H9 (cell line): ENCODE measurements at regions not wholly inside any gene's neighbourhood (a gene's known extent, or its start where the extent isn't known, plus 50 kb on each side); places are given as distances from the start of the nearest gene placed in this dataset.

Experiments used
- DNase-seq: peaks from one replicate; pipeline ENCODE4 v3.0.0-alpha.2; 2017
- H2AFZ ChIP-seq: one replicate; pipeline ENCODE4 v1.6.1; 2013; ENCODE audit warnings: mild to moderate bottlenecking, low read length, control low read depth, moderate library complexity
- H2AK5ac ChIP-seq: 2 replicates; pipeline ENCODE4 v1.6.1; 2013; ENCODE audit warnings: low read length, control low read depth, mixed read lengths; ENCODE audit not compliant: insufficient read length
- H2BK120ac ChIP-seq: one replicate; pipeline ENCODE4 v1.6.1; 2013; ENCODE audit warnings: low read depth, mild to moderate bottlenecking, low read length, control low read depth, inconsistent platforms; ENCODE audit not compliant: poor library complexity, severe bottlenecking
- H2BK12ac ChIP-seq: 2 replicates; pipeline ENCODE4 v1.6.1; 2013; ENCODE audit warnings: low read length, control low read depth, mixed read lengths, low read depth; ENCODE audit not compliant: insufficient read length
- H2BK15ac ChIP-seq: 2 replicates; pipeline ENCODE4 v1.6.1; 2013; ENCODE audit warnings: low read depth, low read length, control low read depth
- H2BK20ac ChIP-seq: one replicate; pipeline ENCODE4 v1.6.1; 2013; ENCODE audit warnings: low read depth, mild to moderate bottlenecking, low read length, control low read depth, inconsistent platforms; ENCODE audit not compliant: poor library complexity, severe bottlenecking
- H2BK5ac ChIP-seq: 2 replicates; pipeline ENCODE4 v1.6.1; 2013; ENCODE audit warnings: low read length, control low read depth, mixed read lengths; ENCODE audit not compliant: insufficient read length
- H3K14ac ChIP-seq: 2 replicates; pipeline ENCODE4 v1.6.1; 2013; ENCODE audit warnings: low read length, control low read depth; ENCODE audit not compliant: insufficient read depth
- H3K18ac ChIP-seq: 2 replicates; pipeline ENCODE4 v1.6.1; 2013; ENCODE audit warnings: low read depth, mild to moderate bottlenecking, mixed read lengths, low read length, control low read depth; ENCODE audit not compliant: insufficient read length
- H3K23ac ChIP-seq: 2 replicates; pipeline ENCODE4 v1.6.1; 2013; ENCODE audit warnings: low read length, control low read depth, mixed read lengths, low read depth; ENCODE audit not compliant: insufficient read length
- H3K23me2 ChIP-seq: 2 replicates; pipeline ENCODE4 v1.6.1; 2013; ENCODE audit warnings: low read depth, mild to moderate bottlenecking, mixed read lengths, low read length, control low read depth; ENCODE audit not compliant: insufficient read length, poor library complexity, severe bottlenecking
- H3K27ac ChIP-seq: 2 replicates; pipeline ENCODE4 v1.5.1; 2013; ENCODE audit warnings: low read length, control low read depth, mixed read lengths, low read depth; ENCODE audit not compliant: insufficient read length
- H3K27me3 ChIP-seq: 2 replicates; pipeline ENCODE4 v1.6.1; 2013; ENCODE audit warnings: low read length, control low read depth, inconsistent platforms; ENCODE audit not compliant: insufficient read depth
- H3K4ac ChIP-seq: 2 replicates; pipeline ENCODE4 v1.6.1; 2013; ENCODE audit warnings: low read depth, mild to moderate bottlenecking, control low read depth, inconsistent platforms, low read length, moderate library complexity
- H3K4me1 ChIP-seq: 2 replicates; pipeline ENCODE4 v1.6.1; 2013; ENCODE audit warnings: low read length, control low read depth, inconsistent platforms; ENCODE audit not compliant: insufficient read depth
- H3K4me2 ChIP-seq: 2 replicates; pipeline ENCODE4 v1.6.1; 2013; ENCODE audit warnings: low read length, control low read depth, mixed read lengths; ENCODE audit not compliant: insufficient read length, insufficient read depth
- H3K56ac ChIP-seq: 2 replicates; pipeline ENCODE4 v1.6.1; 2013; ENCODE audit warnings: low read depth, mild to moderate bottlenecking, mixed read lengths, low read length, control low read depth; ENCODE audit not compliant: insufficient read length
- H3K79me1 ChIP-seq: 2 replicates; pipeline ENCODE4 v1.6.1; 2013; ENCODE audit warnings: low read depth, mild to moderate bottlenecking, moderate library complexity, low read length, control low read depth, inconsistent platforms; ENCODE audit not compliant: insufficient read depth, poor library complexity, severe bottlenecking
- H3K79me2 ChIP-seq: 2 replicates; pipeline ENCODE4 v1.6.1; 2013; ENCODE audit warnings: low read length, control low read depth, inconsistent platforms; ENCODE audit not compliant: insufficient read depth
- H3K9ac ChIP-seq: 2 replicates; pipeline ENCODE4 v1.6.1; 2013; ENCODE audit warnings: low read length, control low read depth, mixed read lengths; ENCODE audit not compliant: insufficient read length; ENCODE audit errors: extremely low read depth
- H3K9me3 ChIP-seq: one replicate; pipeline ENCODE4 v1.6.1; 2013; ENCODE audit warnings: low read depth, low read length, inconsistent platforms; ENCODE audit not compliant: control insufficient read depth
- H3T11ph ChIP-seq: one replicate; pipeline ENCODE4 v1.6.1; 2013; ENCODE audit warnings: mild to moderate bottlenecking, low read length, control low read depth, inconsistent platforms
- H4K20me1 ChIP-seq: one replicate; pipeline ENCODE4 v1.6.1; 2013; ENCODE audit not compliant: control insufficient read depth, insufficient read length, insufficient read depth
- H4K5ac ChIP-seq: 2 replicates; pipeline ENCODE4 v1.6.1; 2013; ENCODE audit warnings: low read depth, mild to moderate bottlenecking, mixed read lengths, low read length, control low read depth; ENCODE audit not compliant: insufficient read length
- H4K8ac ChIP-seq: replicated peaks from 2 replicates; pipeline ENCODE4 v1.6.1; 2013; ENCODE audit warnings: low read length, control low read depth, mixed read lengths, low read depth; ENCODE audit not compliant: insufficient read length
- H4K91ac ChIP-seq: 2 replicates; pipeline ENCODE4 v1.6.1; 2013; ENCODE audit warnings: low read depth, mild to moderate bottlenecking, moderate library complexity, mixed read lengths, low read length, control low read depth; ENCODE audit not compliant: insufficient read length
- H3K27ac Mint-ChIP-seq, 3 experiments: 2 replicates in 2 of 3; 3 replicates in 1 of 3; pipeline ENCODE4 v1.8.0; 2020 to 2021; ENCODE audit warnings: mixed read lengths in 3 of 3, mild to moderate bottlenecking in 1 of 3, moderate library complexity in 1 of 3
- H3K27me3 Mint-ChIP-seq: 2 replicates; pipeline ENCODE4 v1.8.0; 2021; ENCODE audit warnings: low read depth, mild to moderate bottlenecking, moderate library complexity, mixed read lengths
- H3K36me3 Mint-ChIP-seq, 3 experiments: 2 replicates in 2 of 3; 3 replicates in 1 of 3; pipeline ENCODE4 v1.8.0; 2020 to 2021; ENCODE audit warnings: low read depth in 3 of 3, mixed read lengths in 3 of 3; ENCODE audit not compliant: insufficient read depth in 1 of 3
- H3K4me1 Mint-ChIP-seq, 2 experiments: 2 replicates each; pipeline ENCODE4 v1.8.0; 2020; ENCODE audit warnings: mixed read lengths in 2 of 2
- H3K4me3 Mint-ChIP-seq, 2 experiments: 2 replicates in 1 of 2; 3 replicates in 1 of 2; pipeline ENCODE4 v1.8.0; 2020 to 2021; ENCODE audit warnings: mild to moderate bottlenecking in 2 of 2, mixed read lengths in 2 of 2, moderate library complexity in 1 of 2
- H3K9me3 Mint-ChIP-seq, 2 experiments: 2 replicates in 1 of 2; 3 replicates in 1 of 2; pipeline ENCODE4 v1.8.0; 2020; ENCODE audit warnings: mild to moderate bottlenecking in 2 of 2, mixed read lengths in 2 of 2, moderate library complexity in 1 of 2
- WGBS: extraction: QIAGEN DNeasy Blood & Tissue Kit; methylation state at CpG from one replicate; pipeline ENCODE4 v1.1.7; 2013; ENCODE audit warnings: missing lambda C conversion rate, low lambda C conversion rate, mixed read lengths; ENCODE audit not compliant: insufficient read length; ENCODE audit errors: extremely low coverage; 5-methylcytosine and 5-hydroxymethylcytosine counted together
- TF ChIP-seq, protein P1 (sequence below): fragments of 200-600 bp; sonication (generic); conservative IDR thresholded peaks from 3 replicates; pipeline ENCODE4 v1.8.0; 2021; ENCODE audit warnings: antibody characterized with exemption, mild to moderate bottlenecking

DNA sequence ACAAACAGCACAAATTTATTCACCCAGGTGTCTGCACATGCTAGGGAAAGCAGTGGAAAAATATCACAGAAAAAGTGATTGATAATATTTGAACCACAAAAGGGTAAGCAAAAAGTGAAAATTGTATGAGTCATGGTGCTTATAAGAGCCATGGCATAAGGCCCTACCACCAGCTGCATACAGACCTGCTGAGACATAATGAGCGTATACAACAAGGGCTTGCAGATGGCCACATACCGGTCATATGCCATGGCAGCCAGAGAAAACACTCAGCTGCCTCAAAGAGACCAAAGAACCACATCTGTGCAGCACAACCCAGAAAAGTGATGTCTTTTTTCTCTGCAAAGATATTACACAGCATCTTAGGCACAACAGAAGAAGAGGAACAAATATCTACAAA is 71.4 kb upstream of the OR9G4 start:
- no peak overlapping the region for H3T11ph ChIP-seq
- no peak overlapping the region for H3K4me3 Mint-ChIP-seq
- H3K9me3 ChIP-seq = no peaks in the 10 kb centered on the region
- no peaks in the 10 kb centered on the region for H3K4me1 ChIP-seq
- H3K56ac ChIP-seq = no peak overlapping the region
- H3K36me3 Mint-ChIP-seq = peaks cover 1 to 15% (median 2%) of the 10 kb centered on the region in 3 experiments; a peak in 3 of 7 replicates
- H3K23ac ChIP-seq = no peak overlapping the region
- TF ChIP-seq, protein P1, sequence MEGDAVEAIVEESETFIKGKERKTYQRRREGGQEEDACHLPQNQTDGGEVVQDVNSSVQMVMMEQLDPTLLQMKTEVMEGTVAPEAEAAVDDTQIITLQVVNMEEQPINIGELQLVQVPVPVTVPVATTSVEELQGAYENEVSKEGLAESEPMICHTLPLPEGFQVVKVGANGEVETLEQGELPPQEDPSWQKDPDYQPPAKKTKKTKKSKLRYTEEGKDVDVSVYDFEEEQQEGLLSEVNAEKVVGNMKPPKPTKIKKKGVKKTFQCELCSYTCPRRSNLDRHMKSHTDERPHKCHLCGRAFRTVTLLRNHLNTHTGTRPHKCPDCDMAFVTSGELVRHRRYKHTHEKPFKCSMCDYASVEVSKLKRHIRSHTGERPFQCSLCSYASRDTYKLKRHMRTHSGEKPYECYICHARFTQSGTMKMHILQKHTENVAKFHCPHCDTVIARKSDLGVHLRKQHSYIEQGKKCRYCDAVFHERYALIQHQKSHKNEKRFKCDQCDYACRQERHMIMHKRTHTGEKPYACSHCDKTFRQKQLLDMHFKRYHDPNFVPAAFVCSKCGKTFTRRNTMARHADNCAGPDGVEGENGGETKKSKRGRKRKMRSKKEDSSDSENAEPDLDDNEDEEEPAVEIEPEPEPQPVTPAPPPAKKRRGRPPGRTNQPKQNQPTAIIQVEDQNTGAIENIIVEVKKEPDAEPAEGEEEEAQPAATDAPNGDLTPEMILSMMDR = no peak
- no peak overlapping the region for H2BK20ac ChIP-seq
- H2BK120ac ChIP-seq = no peak overlapping the region
- no peaks in the 10 kb centered on the region for H3K27me3 ChIP-seq
- H3K23me2 ChIP-seq = no peaks in the 10 kb centered on the region
- WGBS = no CpG with 5 or more reads among the region's 2 CpGs
- H4K20me1 ChIP-seq = no peaks in the 10 kb centered on the region
- no peak for DNase-seq
- H3K79me1 ChIP-seq = no peaks in the 10 kb centered on the region
- no peak overlapping the region for H2AFZ ChIP-seq
- no peak overlapping the region for H3K4me2 ChIP-seq
- H3K9me3 Mint-ChIP-seq = peaks cover 17 to 25% of the 10 kb centered on the region in 2 experiments; a peak in 4 of 5 replicates
- no peak overlapping the region for H3K9ac ChIP-seq
- no peak overlapping the region for H2AK5ac ChIP-seq
- H2BK5ac ChIP-seq = no peak overlapping the region
- no peak overlapping the region for H3K27ac ChIP-seq
- no peak overlapping the region for H2BK15ac ChIP-seq
- H3K27me3 Mint-ChIP-seq = no peaks in the 10 kb centered on the region
- peaks cover 1 to 5% of the 10 kb centered on the region in 2 experiments for H3K4me1 Mint-ChIP-seq
- H2BK12ac ChIP-seq = no peak overlapping the region
- no peak overlapping the region for H4K5ac ChIP-seq
- H3K79me2 ChIP-seq = no peaks in the 10 kb centered on the region
- H3K18ac ChIP-seq = no peak overlapping the region
- no peak overlapping the region; a peak in 1 of 7 replicates for H3K27ac Mint-ChIP-seq
- no peak overlapping the region for H3K14ac ChIP-seq
- H3K4ac ChIP-seq = no peak overlapping the region
- H4K91ac ChIP-seq = no peak overlapping the region
- no peak overlapping the region for H4K8ac ChIP-seq
